ENCODE measurements at regions not wholly inside any gene's neighbourhood (a gene's known extent, or its start where the extent isn't known, plus 50 kb on each side); places are given as distances from the start of the nearest gene placed in this dataset.
A peak's percentile ranks its signal among the peaks of the same experiment; 100 is the strongest.

- no peak for TF ChIP-seq CTCF (IDR thresholded peaks at IDR 0.05)
- no peak overlapping the region for H3K27ac ChIP-seq
- DNase-seq (ENCODE audit: low spot score) = no peak
- no peak overlapping the region for H3K4me3 ChIP-seq
These were observed 313.2 kb upstream of the HS6ST1 start for GRCh38 chr2:128631698-128632500.

GRCh38 chr2:128632501-128632800, 313.8 kb upstream of the HS6ST1 start:
- Histone ChIP-seq H3K27ac (no peak overlapping the region), H3K4me3 (no peak overlapping the region)
- no peak for DNase-seq (ENCODE audit: low spot score)
- no peak for TF ChIP-seq CTCF (IDR thresholded peaks at IDR 0.05)

GRCh38 chr2:128633501-128633900, 314.8 kb upstream of the HS6ST1 start:
- TF ChIP-seq CTCF (IDR thresholded peaks at IDR 0.05) = no peak
- Histone ChIP-seq H3K4me3 (no peak overlapping the region), H3K27ac (no peak overlapping the region)
- DNase-seq (ENCODE audit: low spot score) = no peak

GRCh38 chr2:128635361-128635900, 316.8 kb upstream of the HS6ST1 start:
- H3K27ac ChIP-seq = no peak overlapping the region
- H3K4me3 ChIP-seq = no peak overlapping the region
- no peak for TF ChIP-seq CTCF (IDR thresholded peaks at IDR 0.05)
- no peak for DNase-seq (ENCODE audit: low spot score)

- Histone ChIP-seq H3K27ac (no peak overlapping the region), H3K4me3 (no peak overlapping the region)
- TF ChIP-seq CTCF (IDR thresholded peaks at IDR 0.05) = no peak
- peak; percentile 47 for DNase-seq (ENCODE audit: low spot score)
These were observed 318.1 kb upstream of the HS6ST1 start for GRCh38 chr2:128636802-128637147.

GRCh38 chr2:128637481-128638155, 318.9 kb upstream of the HS6ST1 start:
- no peak for TF ChIP-seq CTCF (IDR thresholded peaks at IDR 0.05)
- Histone ChIP-seq H3K4me3 (no peak overlapping the region), H3K27ac (no peak overlapping the region)
- DNase-seq (ENCODE audit: low spot score) = no peak

Data from coronary artery (tissue), 2 donors.